ENCODE measurements at regions not wholly inside any gene's neighbourhood (a gene's known extent, or its start where the extent isn't known, plus 50 kb on each side); places are given as distances from the start of the nearest gene placed in this dataset.

DNA sequence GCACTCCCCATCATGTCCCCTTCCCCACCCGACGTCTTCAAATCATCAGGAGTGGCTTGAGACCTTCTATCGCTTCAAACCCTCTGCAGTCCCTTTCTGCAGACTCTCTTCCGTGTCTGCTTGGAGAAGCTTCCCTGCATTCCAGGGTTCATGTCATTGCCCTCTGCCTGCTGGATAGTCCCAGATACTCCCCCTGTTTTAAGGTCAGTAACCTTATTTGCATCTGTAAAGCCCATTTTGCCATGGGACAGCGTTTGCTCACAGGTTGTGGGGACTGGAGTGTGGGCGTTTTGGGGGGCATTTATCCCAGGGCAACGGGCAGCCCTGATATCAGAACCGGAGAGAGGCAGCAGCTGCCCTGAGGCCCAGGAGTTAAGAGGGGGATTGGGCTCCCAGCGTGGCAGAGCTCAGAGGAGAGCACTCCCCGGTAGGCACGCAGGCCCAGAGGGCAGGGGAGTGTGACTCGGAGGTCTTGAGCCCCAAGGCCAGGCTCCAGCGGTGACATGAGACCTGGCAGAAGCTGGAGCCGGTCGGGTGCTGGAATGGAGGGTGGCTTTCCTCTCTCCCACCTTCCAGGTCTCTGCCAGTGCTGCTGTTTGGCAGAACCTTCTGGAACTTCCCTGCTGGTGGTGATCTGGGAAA lies 73.8 kb downstream of the RTP5 start:
- no peak for DNase-seq

- DNase-seq = no peak
These were observed 74.5 kb downstream of the RTP5 start for GRCh38 chr2:241943961-241944575.

- no peak for DNase-seq
These were observed 75.3 kb downstream of the RTP5 start for GRCh38 chr2:241944821-241945220.

DNA sequence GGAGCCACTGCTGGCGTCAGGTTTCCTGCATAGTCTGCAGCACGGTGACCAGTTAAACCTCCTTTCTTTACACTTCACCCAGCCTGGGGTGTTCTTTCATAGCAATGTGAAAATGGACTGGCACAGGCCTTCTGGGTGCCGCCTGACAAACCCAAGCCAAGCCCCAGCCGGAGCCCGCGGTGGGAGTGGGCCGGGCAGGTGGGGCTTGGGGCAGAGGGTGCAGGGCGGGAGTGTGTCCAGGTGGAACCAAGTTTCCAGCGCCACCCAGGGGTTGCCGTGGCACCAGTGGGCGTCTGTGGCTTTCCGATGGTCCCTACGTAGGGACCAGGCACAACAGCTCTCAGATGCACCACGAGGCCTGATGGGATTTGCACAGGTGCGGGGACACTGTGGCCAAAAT lies 75.8 kb downstream of the RTP5 start:
- no peak for DNase-seq

DNA sequence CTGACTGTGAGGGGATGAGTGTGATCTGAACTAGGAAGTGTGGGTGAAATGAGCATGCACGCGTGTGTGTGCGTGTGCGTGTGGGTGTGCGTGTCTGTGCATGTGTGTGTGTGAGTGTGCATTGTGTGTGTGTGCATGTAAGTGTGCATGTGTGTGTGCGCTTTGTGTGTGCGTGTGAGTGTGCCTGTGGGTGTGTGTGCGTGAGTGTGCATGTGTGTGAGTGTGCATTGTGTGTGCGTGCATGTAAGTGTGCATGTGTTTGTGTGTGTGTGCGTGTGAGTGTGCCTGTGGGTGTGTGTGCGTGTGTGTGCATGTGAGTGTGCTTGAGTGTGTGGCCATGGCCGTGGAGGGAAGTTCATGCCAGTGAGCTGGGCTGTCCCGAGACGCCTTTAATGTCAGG lies 76.3 kb downstream of the RTP5 start:
- no peak for DNase-seq

DNA sequence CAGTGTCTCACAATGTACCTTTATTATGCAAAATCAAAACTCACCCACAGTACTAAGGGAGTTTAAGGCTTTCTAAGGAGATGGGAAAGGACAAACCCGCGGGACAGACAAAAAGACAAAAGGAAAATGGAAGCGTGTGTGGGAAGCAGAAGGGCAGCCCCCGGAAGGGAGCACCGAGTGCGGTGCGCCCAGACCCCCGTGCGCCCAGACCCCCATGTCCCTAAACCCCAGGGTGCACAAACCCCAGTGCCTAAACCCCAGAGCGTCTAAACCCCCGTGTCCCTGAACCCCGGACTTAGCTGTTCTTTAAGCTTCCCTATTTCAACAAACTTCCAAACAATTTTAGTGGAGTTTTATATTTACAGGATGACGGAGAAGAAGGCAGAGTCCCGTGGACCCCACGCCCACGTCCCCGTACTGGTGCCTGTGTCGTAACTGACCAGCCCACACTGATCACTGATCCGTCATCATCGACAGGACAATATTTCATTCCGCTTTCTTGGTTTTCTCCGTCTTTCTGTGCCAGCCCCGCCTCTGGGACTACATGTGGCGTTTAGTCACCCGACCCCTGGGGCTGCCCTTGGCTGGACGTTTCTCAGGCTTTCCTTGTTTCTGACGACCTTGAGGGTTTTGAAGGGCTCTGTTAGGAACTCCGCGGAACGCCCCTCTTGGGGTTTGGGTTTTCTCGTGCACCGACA lies 76.9 kb downstream of the RTP5 start:
- DNase-seq = no peak

- DNase-seq = no peak
These were observed 77.4 kb downstream of the RTP5 start for GRCh38 chr2:241947004-241947350.

DNA sequence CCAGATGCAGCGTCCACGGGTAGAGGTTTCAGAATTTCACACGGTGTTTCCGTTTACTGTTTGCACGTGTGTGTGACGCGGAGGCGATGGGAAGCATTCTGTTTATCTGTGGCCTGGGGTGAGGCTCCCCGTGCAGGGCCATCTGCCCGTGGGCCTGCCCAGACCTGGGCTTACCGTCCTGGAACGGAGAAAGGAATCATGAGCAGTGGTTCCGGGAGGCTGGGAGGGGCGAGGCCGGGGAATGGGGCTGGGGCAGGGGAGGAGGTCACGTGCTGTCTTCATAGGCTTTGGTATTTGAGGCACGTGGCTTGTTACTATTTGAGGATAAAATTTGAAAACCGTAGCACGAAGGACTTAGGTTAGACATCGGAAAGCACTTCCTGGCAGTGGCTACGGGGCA lies 77.9 kb downstream of the RTP5 start:
- no peak for DNase-seq

GRCh38 chr2:241947876-241948275 lies 78.3 kb downstream of the RTP5 start:
- no peak for DNase-seq

- DNase-seq = no peak
These were observed 78.9 kb downstream of the RTP5 start for GRCh38 chr2:241948299-241948897.

DNA sequence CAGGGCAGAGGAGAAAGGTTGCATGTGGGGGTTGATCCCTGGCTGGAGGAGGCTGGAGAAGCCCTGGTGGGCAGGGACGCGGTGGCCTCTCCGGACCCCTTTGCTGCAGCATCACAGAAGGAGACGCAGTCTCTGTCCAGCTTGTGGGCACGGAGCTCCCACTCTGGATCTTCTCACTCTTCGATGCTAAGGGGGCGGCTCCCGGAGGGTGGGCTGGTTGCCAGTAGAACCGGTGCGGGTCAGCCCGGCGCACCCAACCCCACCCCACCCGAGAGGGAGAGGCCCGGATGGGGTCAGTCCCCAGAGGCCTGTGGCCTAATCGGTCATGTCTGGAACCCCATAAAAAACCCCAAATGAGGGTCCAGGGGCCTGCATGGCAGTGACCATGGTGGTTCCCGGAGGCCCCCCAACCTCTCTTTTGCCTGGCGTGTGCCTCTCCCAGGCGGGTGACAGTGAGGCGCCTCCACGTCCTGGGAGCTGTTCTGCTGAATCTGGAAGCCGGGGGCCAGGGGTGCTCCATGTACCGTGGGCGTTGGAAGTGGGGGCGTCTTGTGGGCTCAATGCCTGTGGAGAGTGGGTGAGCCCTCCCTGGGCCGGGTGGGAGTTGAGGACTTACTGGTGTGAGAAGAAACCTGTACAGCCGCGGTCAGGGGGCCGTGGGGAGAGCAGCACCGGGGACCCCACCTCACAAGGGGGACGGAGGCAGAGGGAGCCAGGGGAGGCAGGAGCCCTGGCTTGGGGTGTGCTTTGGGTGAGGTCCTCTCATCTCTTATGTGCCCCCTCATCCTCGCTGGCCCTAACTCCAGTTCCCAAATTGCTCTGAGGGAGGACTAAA lies 79.6 kb downstream of the RTP5 start:
- no peak for DNase-seq

DNA sequence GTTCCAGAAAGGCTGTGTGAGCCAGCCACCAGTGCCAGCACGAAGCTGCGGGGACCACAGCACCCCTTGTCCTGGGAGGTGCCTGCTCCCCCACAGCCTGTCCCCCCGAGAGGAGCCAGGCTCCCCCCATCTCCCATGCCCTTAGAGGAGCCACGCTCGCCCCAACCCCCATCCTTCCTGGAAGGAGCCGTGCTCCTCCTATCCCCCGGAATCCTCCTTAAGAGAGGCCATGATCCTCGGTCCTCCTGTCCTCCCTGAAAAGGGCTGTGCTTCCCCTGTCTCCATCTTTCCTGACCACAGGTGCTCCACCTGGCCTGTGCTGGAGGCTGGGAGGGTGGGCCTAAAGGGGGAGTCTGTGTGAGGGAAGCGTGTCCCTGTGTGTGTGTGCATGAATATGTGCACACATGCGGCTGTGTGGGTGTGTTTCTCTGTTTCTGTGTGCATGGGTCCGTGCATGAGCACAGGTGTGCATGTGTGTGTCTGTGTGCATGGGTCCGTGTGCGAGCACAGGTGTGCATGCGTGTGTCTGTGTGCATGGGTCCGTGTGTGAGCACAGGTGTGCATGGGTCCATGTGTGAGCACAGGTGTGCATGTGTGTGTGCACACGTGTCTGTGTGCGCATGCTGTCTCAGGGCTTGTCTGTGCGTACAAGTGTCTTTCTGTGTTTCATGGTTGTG lies 80.3 kb downstream of the RTP5 start:
- no peak for DNase-seq

- DNase-seq = peak; percentile 60
These were observed 81.1 kb downstream of the RTP5 start for GRCh38 chr2:241950413-241951315.

DNA sequence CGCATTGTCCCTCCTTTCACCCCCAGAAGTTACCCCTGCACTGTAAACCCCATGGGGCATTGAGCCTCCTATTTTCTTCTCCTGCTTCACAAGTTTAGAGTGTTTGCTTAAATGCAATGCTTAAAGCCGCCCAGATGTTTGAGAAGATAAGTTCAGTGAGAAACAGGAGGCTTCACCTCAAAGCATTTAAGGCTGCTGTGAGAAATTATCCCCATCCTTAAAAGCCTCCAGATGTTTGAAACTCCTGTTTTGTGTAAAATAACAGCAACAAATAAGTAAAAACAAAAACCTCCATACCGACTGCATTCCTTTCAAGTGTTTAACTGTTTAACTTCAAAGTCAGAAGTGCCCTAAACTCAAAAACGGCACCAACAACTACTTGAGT lies 81.8 kb downstream of the RTP5 start:
- DNase-seq = no peak

- DNase-seq = no peak
These were observed 82.4 kb downstream of the RTP5 start for GRCh38 chr2:241951920-241952319.

DNA sequence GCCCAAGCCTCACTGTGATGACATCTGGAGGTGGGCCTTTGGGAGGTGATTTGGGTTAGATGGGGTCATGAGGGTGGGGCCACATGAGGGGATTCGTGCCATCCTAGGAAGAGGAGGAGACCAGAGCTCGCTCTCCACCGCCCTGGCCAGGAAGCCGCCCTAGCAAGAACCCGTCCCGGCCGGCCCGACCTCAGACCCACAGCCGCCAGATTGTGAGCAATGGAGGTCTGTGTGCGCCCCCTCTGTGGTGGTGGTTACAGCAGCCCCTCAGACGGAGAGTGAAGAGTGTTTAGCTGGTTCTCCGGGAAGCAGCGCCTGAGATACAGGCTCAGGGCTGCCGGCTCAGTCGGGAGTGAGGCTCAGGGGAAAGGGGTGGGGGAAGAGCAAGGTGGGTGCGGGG lies 83.3 kb downstream of the RTP5 start:
- DNase-seq = no peak

GRCh38 chr2:241953324-241953928 lies 83.9 kb downstream of the RTP5 start:
- DNase-seq = no peak

DNA sequence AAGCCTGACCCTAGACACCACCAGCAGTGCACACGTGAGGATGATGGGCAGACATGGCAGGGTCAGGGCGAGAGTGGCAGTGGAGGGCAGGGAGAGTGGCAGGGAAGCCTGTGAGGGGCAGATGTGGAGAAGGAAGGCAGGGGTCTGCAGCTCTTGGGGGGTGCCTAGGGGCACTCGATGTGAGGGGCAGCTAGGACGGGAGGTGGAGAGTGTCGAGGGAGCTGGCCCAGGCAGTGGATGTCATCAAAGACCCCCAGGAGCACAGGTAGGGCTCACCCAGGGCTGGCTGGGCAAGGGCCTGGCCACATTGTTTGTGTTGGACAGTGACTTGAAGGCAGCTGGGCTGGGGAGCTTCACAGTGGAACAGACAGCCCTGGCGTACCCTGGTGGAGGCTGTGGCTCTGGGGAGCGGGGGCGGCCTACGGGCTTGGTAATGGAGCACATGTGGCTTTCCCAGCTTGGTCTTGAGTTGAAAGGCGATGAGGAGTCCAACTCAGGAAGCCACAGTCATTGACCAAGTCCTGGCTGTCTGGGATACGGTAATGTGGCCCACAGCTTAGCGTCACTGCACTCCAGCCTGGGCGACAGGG lies 87.1 kb downstream of the RTP5 start:
- no peak for DNase-seq

DNA sequence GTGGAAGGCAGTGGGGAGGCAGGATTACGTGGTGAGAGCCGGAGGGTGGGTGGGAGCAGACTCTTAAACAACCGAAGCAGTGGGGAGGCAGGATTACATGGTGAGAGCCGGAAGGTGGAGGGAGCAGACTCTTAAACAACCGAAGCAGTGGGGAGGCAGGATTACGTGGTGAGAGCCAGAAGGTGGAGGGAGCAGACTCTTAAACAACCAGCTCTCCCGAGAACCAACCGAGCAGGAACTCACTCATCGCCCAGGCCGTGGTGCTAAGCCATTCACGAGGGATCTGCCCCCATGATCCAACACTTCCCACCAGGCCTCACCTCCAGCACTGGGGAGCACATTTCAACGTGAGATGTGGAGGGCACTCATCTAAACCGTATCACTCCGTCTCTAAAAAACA lies 87.7 kb downstream of the RTP5 start:
- no peak for DNase-seq

- DNase-seq = no peak
These were observed 89.5 kb downstream of the RTP5 start for GRCh38 chr2:241958818-241959545.

Data from CD4-positive, alpha-beta T cell treated with Interleukin-12 subunit alpha and Interleukin-12 subunit beta, for 1 hour (primary cell).